SH-SY5Y (cell line): ENCODE measurements at regions not wholly inside any gene's neighbourhood (a gene's known extent, or its start where the extent isn't known, plus 50 kb on each side); places are given as distances from the start of the nearest gene placed in this dataset.

ENCODE experiments used
- GATA2 ChIP-seq: IDR thresholded peaks from 2 replicates; pipeline ENCODE4 v1.6.1; 2011; ENCODE audit warnings: mild to moderate bottlenecking, low read depth, low read length
- GATA3 ChIP-seq: IDR thresholded peaks from 2 replicates; pipeline ENCODE4 v1.6.1; 2011; ENCODE audit warnings: low read depth, mild to moderate bottlenecking, low read length, moderate library complexity

DNA sequence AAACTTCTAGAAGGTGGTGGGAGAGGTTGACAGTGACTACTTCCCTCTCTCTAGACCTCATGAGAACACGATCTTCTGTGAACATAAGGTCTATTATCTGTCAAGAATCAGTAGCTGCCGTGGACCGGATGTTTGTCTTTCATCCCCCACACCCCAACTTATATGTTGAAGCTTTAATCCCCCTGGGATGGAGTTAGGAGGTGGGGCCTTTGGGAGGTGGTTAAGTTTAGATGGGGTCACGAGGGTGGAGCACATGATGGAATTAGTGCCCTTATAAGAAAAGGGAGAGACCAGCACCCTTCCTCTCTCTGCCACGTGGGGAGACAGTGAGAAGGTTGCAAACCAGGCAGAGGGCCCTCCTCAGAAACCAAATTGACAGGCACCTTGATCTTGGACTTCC is 409.1 kb downstream of the QKI start:
- TF ChIP-seq GATA2 = no peak
- TF ChIP-seq GATA3 = no peak
